ENCODE measurements at regions not wholly inside any gene's neighbourhood (a gene's known extent, or its start where the extent isn't known, plus 50 kb on each side); places are given as distances from the start of the nearest gene placed in this dataset.

GRCh38 chr5:58356662-58357061 is 103.2 kb downstream of the PLK2 start:
- H3K4me3 ChIP-seq (ENCODE audit: low read depth, low read length): no peak overlapping the region
- H3K27me3 ChIP-seq: no peaks in the 10 kb centered on the region; the same call in 1 of the 2 replicates
- TF ChIP-seq CTCF (IDR thresholded peaks at IDR 0.05; ENCODE audit: low read depth, low read length): no peak
- H3K4me1 ChIP-seq: no peaks in the 10 kb centered on the region
- DNase-seq: no peak
- no peaks in the 10 kb centered on the region for H3K36me3 ChIP-seq
- H3K9me3 ChIP-seq: no peaks in the 10 kb centered on the region

- DNase-seq: no peak
- H3K4me3 ChIP-seq (ENCODE audit: low read depth, low read length): no peak overlapping the region
- TF ChIP-seq CTCF (IDR thresholded peaks at IDR 0.05; ENCODE audit: low read depth, low read length): no peak
- H3K27me3 ChIP-seq: no peaks in the 10 kb centered on the region; the same call in 1 of the 2 replicates
- no peaks in the 10 kb centered on the region for H3K4me1 ChIP-seq
- no peaks in the 10 kb centered on the region for H3K36me3 ChIP-seq
- peaks cover 3% of the 10 kb centered on the region; the same call in 1 of the 2 replicates for H3K9me3 ChIP-seq
Observed at GRCh38 chr5:58354827-58355226, 105.1 kb downstream of the PLK2 start.

- Histone ChIP-seq H3K36me3 (no peaks in the 10 kb centered on the region), H3K4me1 (no peaks in the 10 kb centered on the region), H3K27me3 (no peaks in the 10 kb centered on the region; the same call in 1 of the 2 replicates), H3K4me3 (ENCODE audit: low read depth, low read length) (no peak overlapping the region), H3K9me3 (peaks cover 3% of the 10 kb centered on the region; the same call in 1 of the 2 replicates)
- no peak for TF ChIP-seq CTCF (IDR thresholded peaks at IDR 0.05; ENCODE audit: low read depth, low read length)
- DNase-seq: no peak
Observed at GRCh38 chr5:58353992-58354391, 105.9 kb downstream of the PLK2 start.

GRCh38 chr5:58351190-58351589 is 108.7 kb downstream of the PLK2 start:
- no peak for DNase-seq
- Histone ChIP-seq H3K9me3 (peaks cover 3% of the 10 kb centered on the region; the same call in 1 of the 2 replicates), H3K36me3 (no peaks in the 10 kb centered on the region), H3K27me3 (no peaks in the 10 kb centered on the region; the same call in 1 of the 2 replicates), H3K4me3 (ENCODE audit: low read depth, low read length) (no peak overlapping the region), H3K4me1 (no peaks in the 10 kb centered on the region)
- TF ChIP-seq CTCF (IDR thresholded peaks at IDR 0.05; ENCODE audit: low read depth, low read length): no peak

GRCh38 chr5:58348996-58349728 is 110.7 kb downstream of the PLK2 start:
- H3K9me3 ChIP-seq: peaks cover 3% of the 10 kb centered on the region; the same call in 1 of the 2 replicates
- no peak overlapping the region for H3K4me3 ChIP-seq (ENCODE audit: low read depth, low read length)
- no peaks in the 10 kb centered on the region; the same call in 1 of the 2 replicates for H3K27me3 ChIP-seq
- TF ChIP-seq CTCF (IDR thresholded peaks at IDR 0.05; ENCODE audit: low read depth, low read length): no peak
- H3K4me1 ChIP-seq: no peaks in the 10 kb centered on the region
- no peaks in the 10 kb centered on the region for H3K36me3 ChIP-seq
- DNase-seq: no peak

GRCh38 chr5:58346041-58346440 is 113.8 kb downstream of the PLK2 start:
- H3K27me3 ChIP-seq: no peaks in the 10 kb centered on the region; the same call in 1 of the 2 replicates
- H3K36me3 ChIP-seq: no peaks in the 10 kb centered on the region
- no peak overlapping the region for H3K4me3 ChIP-seq (ENCODE audit: low read depth, low read length)
- H3K9me3 ChIP-seq: peaks cover 3% of the 10 kb centered on the region; the same call in 1 of the 2 replicates
- TF ChIP-seq CTCF (IDR thresholded peaks at IDR 0.05; ENCODE audit: low read depth, low read length): no peak
- DNase-seq: no peak
- H3K4me1 ChIP-seq: no peaks in the 10 kb centered on the region
